ENCODE measurements at regions not wholly inside any gene's neighbourhood (a gene's known extent, or its start where the extent isn't known, plus 50 kb on each side); places are given as distances from the start of the nearest gene placed in this dataset.

- no peak for TF ChIP-seq CTCF (IDR thresholded peaks at IDR 0.05 in 8 of 11, conservative IDR thresholded peaks at IDR 0.05 in 3 of 11)
- TF ChIP-seq POLR2A (IDR thresholded peaks at IDR 0.05): no peak
These were observed 191.2 kb downstream of the C1orf94 start for GRCh38 chr1:34367954-34368353.
